Stimulated activated CD8-positive, alpha-beta memory T cell treated with anti-CD3 and anti-CD28 coated beads, Interleukin-2, amount 100 ng/mL, for 48 hours (primary cell): ENCODE measurements at regions not wholly inside any gene's neighbourhood (a gene's known extent, or its start where the extent isn't known, plus 50 kb on each side); places are given as distances from the start of the nearest gene placed in this dataset.

Experiments
- DNase-seq, 2 donors: peaks; one replicate each; pipeline ENCODE4 v3.0.0-alpha.2; 2020; ENCODE audit warnings: low read depth in 2 of 2

DNA sequence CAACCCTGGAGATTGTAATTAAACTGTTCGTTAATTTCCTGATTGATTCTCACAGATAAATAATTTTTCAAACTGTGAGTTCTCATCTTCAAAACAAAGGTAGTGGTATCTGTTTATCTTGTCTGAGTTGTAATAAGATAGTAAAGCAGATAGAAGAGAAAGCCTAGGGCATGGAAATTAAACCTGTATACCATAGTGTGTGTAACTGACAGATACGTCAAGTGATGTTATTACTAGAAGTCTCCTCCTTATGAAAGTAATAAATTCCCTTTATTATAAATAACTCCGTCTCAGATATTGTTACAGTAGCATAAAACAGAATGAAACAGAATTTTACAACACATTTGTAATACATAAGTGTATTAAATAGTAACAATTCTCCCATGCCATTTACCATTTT is 1065.1 kb downstream of the SLITRK1 start:
- DNase-seq: no peak

DNA sequence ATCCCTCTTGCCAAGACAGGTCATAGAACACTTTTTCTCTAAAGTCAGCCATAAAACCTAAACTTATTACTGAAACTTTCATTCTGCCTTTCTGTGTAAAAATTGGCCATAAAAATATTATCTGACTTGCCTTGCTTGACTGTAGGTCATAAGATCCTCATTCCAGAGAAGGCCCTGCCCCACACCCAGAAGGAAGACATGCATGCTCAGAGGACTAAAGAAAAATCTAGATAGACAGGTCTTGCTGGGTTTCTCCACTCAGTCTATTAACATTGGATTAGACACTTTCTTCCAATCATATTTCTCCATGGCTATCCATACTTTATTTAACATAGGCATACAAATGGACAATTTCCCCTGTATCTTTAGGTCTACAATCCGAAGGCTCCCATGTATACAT is 1066.5 kb downstream of the SLITRK1 start:
- DNase-seq: no peak

DNA sequence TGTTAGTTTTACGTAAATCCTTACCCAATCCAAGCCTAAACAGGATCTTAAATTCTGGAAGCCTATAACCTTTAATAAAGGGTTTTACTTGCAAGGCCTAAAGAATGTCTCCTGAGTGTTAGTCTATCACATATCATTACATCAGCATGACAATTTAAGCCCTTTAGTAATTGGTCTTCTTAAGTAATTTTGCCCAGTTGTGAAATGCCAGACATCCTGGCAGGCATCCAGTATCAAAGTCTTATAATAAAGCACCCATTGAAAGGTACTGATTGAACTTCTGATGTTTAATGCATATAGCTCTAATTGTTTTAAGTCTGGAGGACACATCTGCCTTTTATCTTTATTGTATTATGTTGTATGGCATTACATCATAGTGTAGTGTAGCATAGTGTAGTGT is 1078.9 kb downstream of the SLITRK1 start:
- DNase-seq: no peak

DNA sequence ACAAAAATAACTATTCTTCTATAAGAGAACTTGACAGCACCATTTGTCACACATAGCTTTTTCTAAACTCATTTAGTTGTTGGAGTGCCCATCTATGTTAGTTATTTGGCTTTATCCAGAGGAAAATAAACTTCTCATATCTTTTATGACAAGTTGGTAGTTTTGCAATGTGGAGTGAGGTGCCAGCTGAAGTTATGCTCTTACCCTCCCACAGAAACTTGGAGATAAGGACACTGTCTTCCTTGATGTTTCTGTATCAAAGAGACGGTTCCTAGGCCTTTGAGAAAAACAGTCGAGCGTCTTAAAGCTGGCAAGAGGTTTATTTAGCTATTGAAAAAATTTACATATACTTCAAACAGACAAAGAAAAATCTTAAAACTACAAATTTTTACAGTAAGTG is 1079.7 kb downstream of the SLITRK1 start:
- DNase-seq: no peak

DNA sequence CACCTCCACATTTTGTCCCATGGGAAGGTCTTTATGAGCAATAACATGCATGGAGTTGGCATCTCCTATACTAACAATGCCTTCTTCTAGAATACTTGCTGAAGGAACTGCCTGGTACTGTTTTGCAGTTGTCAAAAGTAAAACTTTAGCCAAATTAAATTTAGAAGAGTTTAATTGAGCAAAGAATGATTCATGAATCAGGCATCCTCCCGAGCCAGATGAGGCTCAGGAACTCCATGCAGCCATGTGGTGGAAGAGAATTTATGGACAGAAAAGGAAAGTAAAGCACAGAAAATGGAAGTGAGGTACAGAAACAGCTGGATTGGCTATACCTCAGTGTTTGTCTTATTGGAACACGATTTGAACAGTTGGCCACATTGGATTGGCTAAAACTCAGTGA is 1081.9 kb downstream of the SLITRK1 start:
- no peak for DNase-seq

DNA sequence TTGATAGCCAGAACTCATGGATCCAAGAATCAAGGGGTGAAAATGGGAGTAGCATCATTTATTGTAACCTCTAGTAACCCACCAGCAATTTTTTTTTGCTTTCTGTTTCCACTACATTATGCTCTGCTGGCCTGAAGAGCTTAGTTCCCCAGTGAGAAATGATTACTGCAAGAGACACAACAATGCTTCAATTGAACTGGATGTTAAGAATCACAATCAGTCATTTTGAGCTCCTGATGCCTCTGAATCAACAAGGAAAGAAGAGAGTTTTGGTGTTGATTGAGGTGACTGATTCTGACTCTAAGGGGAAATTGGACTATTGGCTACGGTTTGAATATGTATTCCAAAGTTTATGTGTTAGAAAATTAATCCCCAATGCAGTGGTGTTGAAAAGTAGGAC is 1084.4 kb downstream of the SLITRK1 start:
- no peak for DNase-seq

DNA sequence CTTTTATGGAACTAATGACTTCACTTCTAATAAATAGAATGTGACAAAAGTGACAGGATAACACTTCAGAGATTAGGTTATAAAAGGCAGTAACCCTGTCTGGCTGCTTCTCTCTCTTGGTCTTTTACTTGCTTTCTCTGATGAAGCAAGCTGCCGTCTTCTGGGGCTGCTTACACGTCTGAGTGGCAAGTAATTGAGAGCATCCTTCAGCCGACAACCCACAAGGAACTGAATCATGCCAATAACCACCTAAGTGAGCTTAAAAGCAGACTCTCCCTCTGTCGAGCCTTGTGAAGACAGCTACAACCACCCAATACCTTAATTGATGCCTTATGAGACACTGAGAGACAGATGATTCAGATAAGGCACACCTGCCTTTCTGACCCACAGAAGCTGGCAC is 1091.2 kb downstream of the SLITRK1 start:
- no peak for DNase-seq

DNA sequence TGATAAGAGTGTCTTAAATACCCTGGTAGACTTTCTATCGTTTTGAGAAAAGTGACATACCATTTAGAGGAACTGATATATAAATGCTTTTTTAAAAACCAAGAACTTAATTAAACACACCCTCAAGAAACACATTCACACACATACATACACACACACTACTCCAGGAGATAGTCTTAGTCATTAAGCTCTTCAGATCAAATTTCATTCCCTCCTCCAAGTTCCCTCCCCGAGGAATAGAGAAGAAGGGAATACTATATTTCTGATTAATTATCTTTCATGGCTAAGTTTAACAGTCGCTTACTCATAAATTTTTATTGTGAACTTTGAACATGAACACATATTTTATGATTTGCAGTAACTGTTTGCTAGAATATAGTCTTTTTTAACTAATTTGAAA is 1109.5 kb downstream of the SLITRK1 start:
- no peak for DNase-seq

DNA sequence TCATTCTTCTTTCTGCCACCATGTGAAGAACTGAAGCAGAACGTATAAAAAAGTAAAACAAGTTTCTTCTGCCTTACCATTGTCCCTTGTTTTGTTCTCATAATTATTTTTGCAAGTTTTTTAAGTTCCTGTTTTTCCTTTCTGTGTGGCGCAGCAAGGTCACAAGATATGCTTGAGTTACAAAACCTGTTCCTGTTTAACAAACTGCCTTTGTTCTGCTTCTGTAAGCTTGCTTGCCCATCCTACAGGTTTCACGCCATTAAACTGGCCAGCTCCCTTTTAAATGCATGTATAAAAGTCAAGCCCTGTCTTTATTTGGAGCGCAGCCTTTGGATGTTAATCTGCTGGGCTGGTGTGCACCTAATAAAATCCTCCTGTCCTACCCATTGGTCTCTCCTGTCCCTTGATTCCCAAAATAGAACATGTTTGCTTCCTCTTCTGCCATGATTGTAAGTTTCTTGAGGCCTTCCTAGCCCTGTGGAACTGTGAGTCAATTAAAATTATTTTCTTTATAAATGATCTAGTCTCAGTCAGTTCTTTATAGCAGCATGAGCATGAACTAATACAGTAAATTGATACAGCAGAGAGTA is 1115.4 kb downstream of the SLITRK1 start:
- DNase-seq: no peak

DNA sequence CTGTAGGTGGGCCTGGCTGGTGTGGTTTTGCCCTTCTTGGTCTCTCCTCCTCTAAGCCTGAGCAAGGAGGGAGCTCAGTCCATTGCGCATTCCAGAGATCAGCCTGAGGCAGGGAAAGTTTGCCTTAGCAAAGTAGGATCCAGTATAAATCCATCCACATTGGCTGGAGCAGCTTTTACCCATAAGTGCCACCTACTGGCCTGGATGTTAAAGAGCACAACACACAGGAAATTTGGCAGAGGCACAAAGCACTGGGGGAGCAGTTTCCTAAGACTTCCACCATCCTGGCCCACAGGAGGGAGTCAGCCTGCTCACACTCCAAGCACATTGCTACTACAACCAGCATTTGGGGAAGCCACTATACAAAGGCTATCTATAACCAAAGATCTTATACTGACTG is 1124.2 kb downstream of the SLITRK1 start:
- DNase-seq: no peak

DNA sequence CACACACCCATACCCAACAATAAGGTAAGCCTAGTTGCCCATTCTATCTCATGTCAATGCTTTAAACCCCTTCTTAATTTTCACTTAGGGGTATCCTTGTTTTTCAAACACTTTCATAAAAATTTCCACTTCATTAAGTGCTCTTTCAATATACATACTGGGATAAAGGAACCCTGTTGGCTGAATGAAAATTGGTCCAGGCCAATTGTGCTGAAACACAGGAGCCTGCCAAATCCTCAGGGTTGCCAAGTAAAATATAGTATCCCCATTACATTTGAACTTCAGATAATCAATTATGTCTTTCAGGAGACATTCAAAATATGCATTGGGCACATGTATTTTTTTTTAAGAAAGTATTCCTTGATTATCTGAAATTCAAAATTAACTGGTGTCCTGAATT is 1131.1 kb downstream of the SLITRK1 start:
- DNase-seq: no peak

DNA sequence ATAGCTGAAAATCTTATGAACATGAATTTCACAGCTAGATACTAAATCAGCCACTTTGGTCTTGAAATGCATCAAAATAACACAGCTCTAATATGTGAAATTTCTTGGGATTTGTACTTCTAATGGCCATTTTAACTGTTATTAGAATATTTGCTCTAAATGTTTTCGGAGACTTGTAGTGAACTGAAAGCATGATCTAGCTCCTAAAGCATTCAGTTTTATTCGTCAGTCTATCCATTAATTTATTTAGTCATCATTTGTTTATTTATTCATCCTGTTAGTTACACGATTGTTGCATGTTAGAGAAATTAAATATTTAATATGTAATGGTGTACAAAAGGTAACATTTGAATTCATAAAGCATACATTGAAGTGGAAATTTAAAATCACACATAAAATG is 1132.7 kb downstream of the SLITRK1 start:
- DNase-seq: no peak

DNA sequence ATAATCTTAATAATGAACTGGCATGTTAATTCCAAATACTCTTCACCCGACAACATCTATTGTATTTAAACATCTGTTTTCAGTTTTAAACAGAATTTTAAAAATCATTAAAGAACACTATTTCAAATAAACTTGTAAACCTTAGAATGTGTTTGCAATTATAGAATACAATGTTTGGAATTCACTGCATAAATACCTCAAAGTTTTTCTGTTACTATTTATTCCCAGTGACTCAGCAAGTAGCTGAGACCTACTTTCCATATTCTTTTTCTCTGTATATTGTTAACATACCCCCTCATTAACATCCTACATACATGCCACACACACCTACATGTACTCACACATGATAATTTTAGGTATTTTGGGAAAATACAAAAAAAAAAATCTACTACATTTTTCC is 1134.3 kb downstream of the SLITRK1 start:
- DNase-seq: no peak

DNA sequence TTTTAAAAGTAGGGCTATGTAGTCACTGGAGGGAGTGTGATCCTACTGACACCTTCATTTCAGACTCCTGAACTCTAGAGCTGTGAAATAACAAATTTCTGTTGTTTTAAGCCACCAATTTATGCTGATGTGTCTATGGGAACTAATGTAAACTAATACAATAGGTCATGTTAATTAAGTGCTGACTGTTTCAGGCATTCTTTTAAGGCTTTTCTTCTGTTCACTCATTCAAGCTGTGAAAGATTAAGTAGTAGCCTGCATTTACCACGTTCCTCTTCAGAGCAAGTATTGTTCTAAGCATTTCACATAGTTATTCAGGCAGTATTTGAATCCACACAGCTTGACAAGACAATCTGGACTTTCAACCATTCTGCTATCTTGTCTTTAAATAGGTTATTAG is 1135.0 kb downstream of the SLITRK1 start:
- no peak for DNase-seq

DNA sequence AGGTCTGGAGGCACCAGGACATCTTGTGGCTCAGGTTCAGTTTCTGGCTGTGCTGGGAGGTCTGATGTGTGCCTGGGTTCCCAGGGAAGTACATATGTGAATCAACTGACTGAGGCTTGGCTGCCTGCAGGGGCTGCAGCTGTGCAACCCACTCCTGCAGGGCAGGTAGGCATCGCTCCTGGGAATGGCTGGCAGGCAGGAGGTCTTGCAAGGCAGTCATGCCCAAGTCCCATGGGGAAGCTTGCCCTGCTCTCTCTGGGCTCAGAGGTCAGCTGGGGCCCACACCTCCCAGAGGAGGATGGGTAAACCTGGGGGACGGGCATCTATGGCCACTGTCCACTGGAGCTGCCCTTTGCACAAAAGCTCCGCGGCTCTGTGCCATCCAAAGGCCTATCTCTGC is 1141.8 kb downstream of the SLITRK1 start:
- DNase-seq: no peak

DNA sequence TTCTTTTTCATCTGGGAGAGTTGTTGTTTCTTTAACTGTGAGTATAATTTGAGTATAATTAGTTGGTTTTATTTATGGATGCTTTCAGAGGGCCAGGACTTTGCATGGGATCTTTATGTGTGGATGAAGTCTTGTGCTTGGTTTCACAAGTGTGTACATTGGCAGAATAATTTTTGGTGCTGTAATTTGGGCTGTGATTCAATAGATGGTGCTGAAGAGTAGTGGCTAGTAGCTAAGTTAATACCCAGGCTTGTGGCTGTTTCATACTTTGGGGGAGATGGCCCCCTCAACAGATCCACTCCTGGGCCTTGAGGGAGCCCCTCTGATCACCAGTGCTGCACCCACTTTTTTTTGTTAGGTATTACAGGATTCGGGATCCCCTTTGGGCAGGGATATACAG is 1142.4 kb downstream of the SLITRK1 start:
- no peak for DNase-seq

DNA sequence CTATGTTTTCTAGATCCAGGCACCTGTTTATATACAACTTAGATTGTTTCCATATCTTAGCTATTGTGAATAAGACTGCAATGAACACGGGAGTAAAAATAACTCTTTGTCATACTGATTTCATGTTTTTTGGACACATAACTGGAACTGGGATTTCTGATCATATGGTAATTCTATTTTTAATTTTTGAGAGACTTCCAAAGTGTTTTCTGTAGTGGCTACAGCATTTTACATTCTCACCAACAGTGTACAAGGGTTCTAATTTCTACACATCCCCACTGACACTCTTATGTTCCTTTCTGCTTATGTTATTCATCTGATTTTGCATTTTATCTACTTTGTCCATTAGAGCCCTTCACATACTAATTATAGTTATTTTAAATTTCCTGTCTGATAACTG is 1152.9 kb downstream of the SLITRK1 start:
- DNase-seq: no peak

DNA sequence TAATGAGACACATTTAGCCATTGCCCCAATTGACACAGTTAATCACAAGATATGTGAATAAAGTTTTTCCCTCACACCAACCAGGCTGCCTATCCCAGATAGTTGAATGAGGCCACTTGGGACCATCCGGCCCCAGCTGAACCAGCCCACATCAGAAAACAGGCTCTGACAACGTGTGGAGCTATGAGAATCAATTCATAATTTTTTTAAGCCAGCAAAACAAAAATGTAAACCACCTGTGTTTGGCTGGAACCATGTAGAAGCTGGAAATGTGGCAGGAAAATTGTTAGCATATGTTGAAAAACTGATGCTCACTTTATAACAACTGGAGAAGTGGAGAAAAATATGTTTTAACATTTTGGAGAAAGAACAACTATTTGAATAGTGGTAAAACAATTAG is 1161.3 kb downstream of the SLITRK1 start:
- DNase-seq: no peak

DNA sequence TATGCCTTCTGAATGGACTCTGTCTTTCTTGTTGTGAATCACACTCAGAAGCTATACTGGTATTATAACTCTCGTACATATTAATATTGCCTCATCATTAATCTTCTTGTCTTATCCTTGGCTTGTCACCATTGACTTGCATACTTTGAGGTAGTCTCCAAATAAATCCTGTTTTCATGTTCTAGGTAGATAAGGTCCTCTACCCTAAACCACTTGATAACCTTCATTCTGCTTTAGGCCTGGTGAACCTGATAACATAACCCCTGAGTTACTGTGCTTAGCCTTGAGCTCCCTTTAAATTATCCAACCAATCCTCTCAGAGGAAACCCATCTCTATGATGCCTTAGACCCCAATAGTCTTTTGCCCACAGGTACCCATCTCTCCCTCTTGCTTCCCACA is 1162.3 kb downstream of the SLITRK1 start:
- no peak for DNase-seq

DNA sequence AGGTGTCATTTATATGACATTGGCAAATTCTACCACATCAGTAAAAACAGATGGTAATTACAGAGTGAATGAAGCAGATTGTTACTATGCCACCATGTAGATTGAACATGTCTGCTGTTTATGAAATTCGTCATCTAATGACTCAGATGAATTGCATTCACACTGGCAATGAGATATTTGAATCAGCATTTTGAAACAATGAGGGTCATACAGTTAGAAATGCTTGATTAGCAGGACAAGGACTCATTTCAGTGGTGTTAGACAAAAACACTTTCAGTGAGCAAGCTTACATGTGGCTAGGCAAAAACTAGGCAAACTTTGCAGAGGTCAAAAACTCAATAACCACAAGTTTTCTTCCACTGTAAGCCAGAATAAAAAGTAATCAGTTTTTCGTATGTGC is 1165.0 kb downstream of the SLITRK1 start:
- no peak for DNase-seq

DNA sequence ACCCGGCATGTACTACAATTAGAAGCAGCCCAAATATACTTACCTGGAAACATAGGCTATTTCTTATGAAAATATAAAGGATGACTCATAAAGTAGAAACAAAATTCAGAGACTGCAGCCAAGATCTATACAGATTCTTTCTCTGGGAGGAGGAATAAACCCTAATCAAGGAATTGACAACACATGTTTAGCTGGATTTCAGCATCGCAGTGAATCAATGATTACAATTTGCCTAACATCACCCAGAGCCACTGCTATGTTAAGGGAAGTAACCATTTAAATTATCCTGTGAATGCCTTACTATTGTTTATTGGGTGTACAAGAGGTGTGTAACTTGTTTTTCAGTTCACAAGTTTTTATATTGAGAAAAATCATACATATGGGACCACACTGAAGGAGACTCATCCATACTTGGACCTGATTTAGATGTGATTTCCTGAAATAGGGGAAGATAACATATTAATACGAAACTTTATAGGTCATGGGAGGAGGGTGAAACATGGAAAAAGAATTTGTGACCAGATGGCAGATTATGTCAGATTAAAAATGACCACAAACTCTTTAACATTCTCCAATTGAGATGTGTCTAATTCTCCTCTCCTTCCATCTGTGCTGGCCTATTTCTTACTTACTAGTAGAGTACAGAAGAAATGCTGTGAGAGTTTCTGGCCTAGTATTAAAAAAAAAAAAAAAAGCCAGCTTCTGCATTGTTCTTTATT is 1168.4 kb downstream of the SLITRK1 start:
- no peak for DNase-seq

DNA sequence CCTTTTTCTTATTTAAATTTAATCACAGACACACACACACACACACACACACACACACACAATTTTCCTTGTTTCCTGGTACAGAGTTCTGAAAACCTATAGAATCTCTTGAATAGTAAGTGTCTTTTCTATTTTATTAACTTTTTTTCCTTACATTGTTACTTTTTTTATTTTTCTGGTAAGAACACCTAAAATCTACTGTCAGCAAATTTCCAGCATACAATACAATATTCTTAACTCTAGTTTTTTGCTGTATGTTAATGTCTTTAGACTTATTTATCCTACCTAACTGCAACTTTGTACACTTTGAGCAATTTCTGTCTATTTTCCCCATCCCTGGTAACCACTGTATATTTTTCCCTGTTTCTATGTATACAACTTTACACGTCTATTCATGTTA is 1179.8 kb downstream of the SLITRK1 start:
- DNase-seq: no peak

DNA sequence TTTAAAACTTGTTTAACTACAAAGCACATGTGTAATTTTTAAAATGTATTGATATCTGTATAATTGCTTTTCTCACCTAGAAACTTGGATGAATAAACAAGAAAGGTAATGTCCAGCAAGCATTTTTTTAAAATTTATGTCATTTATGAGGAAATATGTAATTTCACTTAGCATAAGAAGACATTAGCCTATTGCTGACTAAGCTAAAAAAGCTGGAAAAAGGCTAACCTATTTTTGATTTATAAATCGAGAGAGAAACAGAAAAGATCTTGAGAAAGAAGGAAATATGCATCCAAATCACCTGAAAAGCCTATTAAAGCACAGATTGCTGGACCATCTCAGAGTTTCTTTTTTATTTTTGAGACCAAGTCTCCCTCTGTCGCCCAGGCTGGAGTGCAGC is 1181.3 kb downstream of the SLITRK1 start:
- DNase-seq: no peak

DNA sequence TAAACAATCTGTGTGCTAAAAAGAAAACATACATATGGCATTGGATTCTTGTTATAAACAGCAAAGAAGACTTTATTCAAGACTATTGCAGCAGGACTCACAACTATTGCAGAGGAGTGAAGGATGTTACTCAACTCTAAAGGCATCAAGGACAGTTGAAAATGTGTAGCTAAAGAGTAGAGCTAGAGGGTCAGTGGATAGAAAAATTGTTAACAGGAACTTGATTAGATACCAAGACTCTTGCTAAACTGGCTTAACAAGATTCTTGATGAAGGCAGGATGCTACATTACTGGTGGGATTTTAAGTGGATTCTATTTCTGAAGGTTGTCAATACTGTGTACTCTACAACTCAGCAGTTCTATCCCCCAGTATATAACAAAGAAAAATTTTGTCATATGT is 1183.3 kb downstream of the SLITRK1 start:
- DNase-seq: no peak
